Suppressor macrophage treated with lipopolysaccharide for 1 hour (primary cell): ENCODE measurements at regions not wholly inside any gene's neighbourhood (a gene's known extent, or its start where the extent isn't known, plus 50 kb on each side); places are given as distances from the start of the nearest gene placed in this dataset.
A peak's percentile ranks its signal among the peaks of the same experiment; 100 is the strongest.
"Not testable (repeated sequence)": the region's sequence is repeated elsewhere in the genome, so short reads cannot be mapped to it uniquely, and the experiment has no call there.

Source experiments
- DNase-seq, 3 donors: peaks; one replicate each; pipeline ENCODE4 v3.0.0-alpha.2; 2020 to 2022

GRCh38 chr2:242010252-242011166 is 141.0 kb downstream of the RTP5 start:
- not testable (repeated sequence) for DNase-seq

GRCh38 chr2:242011167-242011513 is 141.6 kb downstream of the RTP5 start:
- DNase-seq, result peak; percentile 24 to 51 (median 33)

DNA sequence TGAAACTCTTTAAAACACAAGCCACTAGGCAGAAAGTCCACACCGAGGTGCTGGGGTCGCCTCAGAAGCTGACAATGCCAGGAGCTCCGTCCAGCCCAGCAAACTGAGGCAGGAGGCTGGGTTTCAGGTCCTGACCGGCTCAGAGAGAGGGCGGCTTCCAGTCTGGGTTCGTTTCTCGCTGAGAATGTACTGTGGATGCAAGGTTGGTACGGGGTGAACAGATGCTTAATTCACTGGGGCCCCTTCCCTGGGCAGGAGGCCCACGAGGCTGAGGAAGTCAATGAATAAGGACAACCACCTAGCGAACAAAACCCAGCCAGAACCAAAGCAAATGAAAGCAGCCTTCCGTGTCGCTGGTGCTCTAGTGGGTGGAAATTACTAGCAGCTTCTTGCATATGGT is 142.0 kb downstream of the RTP5 start:
- DNase-seq, result no peak

DNA sequence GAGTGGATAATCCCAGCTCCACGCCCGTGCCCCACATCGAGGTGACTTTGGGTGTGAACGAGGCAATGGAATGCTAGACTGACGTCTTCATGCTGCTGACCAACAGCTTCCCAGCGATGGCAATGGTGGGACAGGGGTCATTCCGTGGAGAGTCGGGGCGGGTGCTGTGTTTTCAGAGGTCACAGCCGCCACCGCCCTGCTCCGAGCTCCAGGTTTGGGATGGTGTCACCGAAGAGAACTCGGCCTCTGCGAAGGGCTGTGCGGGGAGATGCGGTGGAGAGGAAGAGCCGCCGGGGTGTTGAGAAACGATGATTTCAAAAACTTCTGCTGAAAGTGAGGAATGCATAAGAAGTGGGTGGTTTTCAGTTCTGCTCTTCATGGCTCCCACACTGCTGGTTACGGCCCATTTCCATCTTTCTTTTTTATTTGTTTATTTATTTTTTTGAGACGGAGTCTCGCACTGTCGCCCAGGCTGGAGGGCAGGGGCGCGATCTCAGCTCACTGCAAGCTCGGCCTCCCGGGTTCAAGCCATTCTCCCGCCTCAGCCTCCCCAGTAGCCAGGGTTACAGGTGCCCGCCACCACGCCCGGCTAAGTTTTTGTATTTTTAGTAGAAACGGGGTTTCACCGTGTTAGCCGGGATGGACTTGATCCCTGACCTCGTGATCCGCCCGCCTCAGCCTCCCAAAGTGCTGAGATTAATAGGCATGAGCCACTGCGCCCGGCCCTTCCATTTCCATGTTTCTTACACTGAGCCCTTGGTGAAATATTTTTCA is 142.6 kb downstream of the RTP5 start:
- DNase-seq, result peak; percentile 27 to 41 (median 28)

GRCh38 chr2:242012956-242013764 is 143.6 kb downstream of the RTP5 start:
- DNase-seq, result no peak

GRCh38 chr2:242013771-242014170 is 144.2 kb downstream of the RTP5 start:
- DNase-seq, result no peak

DNA sequence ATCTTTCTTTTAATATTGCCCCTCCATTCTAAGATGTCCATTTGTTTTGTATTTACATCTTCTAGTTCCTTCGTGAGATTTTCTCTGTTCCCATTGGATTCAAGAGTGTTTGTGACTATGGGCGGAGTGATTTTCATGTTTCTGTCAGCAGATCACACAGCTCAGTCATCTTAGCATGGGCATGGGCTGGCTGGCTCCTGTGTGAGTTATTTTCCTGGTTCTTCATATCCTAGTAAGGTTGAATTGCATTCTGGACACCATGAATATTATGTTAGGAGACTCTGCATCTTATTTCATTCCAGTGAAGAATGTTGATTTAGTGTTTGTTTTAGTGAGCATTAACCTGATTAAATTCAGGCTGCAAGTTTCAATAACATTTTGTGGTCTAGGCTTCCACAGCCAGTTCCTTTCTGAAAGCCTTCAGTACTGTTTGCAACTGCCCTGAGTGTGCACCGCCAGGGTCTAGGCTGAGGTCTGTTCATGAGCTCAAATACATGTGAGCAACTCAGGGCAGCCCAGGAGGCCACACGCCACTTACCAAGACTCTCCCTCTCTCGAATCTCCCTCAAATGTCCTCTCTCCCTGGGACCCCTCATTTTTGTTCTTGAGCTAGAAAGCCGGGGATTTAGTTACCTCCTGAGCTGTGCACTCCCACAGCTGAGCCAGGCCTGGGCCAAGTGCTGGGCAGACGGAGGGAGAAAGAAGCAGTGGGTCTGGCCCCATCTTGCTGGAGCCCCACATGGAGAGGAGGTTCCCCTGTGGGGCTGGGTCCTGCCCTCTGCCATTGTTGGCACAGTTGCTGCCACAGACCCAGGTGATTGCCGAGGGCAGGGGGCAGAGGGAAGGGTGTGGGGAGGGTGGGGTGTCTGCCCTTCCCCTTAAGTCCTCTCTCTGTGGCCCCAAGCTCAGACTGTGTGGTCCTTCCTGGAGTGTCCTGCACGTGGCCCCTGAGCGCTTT is 145.9 kb downstream of the RTP5 start:
- DNase-seq, result no peak

GRCh38 chr2:242017086-242017485 is 147.6 kb downstream of the RTP5 start:
- no peak for DNase-seq

DNA sequence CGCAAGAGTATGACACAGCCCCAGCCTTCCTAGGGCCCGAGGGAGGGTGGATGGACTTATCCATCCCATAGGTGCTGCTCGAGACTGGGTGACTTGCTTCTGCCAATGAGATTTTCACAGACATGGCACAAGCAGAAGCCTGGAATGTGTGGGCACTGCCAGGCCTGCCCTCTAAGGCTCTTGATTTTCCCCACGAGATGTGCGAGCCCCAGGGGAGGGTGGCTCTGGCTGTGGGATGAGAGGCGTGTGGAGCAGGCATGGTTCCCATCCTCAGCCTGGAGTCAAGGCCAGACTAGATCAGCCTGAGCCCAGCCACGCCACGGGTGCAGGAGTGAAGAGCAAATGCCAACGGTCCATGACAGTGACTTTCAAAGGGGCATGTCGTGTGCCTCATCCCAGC is 148.9 kb downstream of the RTP5 start:
- not testable (repeated sequence) for DNase-seq

GRCh38 chr2:242019344-242019743 is 149.8 kb downstream of the RTP5 start:
- DNase-seq, result no peak

DNA sequence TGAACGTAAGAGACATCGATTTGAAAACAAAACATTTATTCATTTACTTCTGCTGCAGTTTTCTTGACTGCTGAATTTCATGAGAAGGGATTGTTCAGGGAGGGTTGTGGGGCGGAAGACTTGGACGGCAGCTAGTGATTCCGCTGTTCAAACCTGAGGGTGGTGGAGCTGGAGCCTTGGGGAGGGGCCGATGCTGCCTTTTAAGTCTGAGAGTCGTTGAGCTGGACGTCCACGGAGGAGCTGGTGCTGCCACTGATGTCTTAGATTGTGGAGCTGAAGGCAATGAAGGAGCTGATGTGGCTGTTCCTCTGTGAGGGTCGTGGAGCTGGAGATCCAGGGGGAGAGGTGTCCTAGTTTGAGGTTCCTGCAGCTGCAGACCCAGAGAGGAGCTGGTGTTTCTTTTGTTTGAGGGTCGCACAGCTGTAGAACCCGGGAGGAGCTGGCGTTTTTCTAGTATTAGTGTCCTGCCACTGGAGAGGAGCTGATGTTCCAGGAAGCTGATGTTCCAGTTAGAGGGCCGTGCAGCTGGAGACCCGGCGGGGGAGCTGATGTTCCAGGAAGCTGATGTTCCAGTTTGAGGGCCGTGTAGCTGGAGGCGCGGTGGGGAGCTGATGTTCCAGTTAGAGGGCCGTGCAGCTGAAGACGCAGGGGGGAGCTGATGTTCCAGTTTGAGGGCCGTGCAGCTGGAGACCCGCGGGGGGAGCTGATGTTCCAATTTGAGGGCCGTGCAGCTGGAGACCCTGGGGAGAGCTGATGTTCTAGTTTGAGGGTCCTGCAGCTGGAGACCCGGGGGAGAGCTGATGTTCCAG is 150.9 kb downstream of the RTP5 start:
- DNase-seq, result peak in 2 of 3 donors; percentile 6 to 19

GRCh38 chr2:242022550-242023290 is 153.2 kb downstream of the RTP5 start:
- DNase-seq, result no peak

DNA sequence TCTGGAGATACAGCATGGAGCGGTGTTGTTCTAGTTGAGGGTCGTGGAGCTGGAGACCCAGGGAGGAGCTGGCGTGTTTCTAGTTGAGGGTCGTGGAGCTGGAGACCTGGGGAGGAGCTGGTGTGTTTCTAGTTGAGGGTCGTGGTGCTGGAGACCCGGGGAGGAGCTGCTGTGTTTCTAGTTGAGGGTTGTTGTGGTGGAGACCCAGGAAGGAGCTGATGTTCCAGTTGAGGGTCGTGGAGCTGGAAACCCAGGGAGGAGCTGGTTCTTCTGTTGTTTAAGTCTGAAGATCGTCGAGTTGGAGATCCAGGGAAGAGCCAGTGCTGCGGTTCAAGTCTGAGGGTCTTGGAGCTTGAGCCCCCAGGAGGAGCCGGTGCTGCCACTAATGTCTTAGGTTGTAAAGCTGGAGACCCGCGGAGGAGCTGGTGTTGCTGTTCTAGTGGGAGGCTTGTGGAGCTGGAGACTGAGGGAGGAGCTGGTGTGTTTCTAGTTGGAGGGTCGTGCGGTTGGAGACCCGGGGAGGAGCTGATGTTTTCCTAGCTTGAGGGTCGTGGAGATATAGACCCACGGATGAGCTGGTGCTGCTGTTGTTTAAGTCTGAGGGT is 155.3 kb downstream of the RTP5 start:
- DNase-seq, result no peak

DNA sequence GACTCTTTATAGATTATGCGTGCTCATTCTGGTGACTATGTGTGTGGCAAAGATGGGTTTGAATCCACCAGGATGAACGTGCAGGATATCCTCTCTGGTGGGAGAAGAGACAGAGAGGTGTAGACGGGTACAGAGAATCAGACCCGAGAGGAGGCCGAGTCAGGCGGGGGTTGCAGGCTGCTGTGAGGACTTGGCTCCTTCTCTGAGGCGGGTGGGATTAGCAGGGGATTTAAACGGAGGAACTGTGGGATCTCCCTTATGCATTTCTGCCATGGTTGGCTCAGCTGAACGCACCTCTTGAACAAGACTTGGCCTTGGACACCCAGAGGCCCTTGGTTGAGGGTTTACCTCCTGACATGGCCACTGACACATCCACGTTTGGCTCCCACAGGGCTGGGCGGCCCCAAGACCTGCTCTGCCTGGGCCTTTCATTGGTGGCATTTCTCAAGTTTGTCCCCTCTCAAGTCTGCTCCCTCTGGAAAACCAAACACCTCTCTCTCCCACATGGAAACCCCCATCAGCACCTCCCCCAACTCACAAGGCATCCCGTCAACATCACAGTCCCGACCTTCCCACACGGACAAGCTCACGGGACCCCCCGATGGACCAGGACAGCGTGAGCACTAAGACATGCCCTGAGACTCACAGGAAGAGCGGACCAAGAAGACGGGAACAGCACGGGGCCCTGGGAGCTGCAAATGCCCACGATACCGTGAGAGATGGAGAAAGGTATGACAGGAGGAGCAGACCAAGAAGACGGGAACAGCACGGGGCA is 158.3 kb downstream of the RTP5 start:
- DNase-seq, result no peak

DNA sequence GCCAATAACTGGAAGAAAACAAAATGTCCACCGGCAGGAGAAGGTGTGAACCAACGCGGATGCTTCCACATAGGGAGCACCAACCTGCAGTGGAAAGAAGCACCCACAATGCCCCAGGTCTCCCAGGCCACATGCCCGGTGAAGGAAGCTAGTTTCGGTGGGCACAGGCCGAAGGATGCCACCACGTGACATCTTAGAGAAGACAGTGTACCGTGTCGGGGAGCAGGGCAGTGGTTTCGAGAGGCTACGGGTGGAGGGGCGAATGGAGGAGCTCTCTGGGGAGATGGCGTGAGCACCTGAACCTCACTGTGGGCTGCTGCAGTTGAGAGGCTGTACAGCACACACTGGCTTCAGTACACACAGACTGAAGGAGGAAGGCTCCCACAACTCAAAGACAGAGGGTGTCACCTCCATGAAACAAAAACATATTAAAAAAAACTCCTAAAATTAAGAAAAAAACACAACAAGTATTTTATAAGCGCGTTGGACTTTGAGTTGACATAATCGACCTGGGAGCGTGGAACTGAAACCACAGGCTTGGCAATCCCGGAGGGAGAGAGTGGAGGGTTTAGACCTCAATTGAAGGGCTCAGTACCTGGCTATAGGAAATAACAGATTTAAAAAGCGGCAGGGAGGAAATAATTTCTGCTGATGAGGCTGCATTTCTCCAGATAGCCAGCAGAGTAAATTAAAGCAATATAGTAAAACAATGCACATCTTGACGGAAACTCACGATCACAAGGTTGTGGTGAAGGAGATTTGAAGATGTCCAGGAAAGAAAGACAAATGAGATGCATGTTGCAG is 160.1 kb downstream of the RTP5 start:
- DNase-seq, result peak in 1 of 3 donors; percentile 4

- no peak for DNase-seq
These were observed 160.7 kb downstream of the RTP5 start for GRCh38 chr2:242030226-242030575.

GRCh38 chr2:242030858-242031257 is 161.3 kb downstream of the RTP5 start:
- DNase-seq, result no peak

DNA sequence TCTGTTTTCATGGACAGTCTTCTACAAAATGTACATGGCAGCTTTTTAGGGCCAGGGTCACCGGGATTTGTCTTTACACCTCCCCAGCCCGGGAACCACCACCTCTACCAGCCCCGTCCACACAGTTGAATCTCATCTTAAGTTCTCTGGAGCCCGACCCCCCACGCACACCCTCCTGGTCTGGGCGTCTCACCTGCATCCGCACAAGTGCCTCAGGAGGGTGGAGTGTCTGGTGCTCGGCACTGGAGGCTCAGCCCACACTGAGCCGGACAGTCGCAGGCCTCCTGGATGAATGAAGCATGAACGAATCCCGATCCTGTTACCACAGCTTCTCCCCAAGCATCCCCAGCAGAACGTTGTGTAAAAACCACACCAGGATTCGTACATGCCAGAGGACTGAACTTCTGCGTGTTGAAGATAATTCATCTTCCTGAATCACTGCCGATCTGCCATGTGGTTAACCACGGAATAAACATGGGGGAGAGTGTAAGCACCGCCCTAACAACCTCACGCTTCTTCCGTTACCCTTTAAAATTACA is 162.0 kb downstream of the RTP5 start:
- DNase-seq, result peak; percentile 15 to 51 (median 48)
